A673 (cell line): ENCODE measurements at regions not wholly inside any gene's neighbourhood (a gene's known extent, or its start where the extent isn't known, plus 50 kb on each side); places are given as distances from the start of the nearest gene placed in this dataset.

Experiments
- BruUV-seq: library from RNA; stranded (reverse); fragments of 400-500 nt; replicated peaks from 2 replicates; lab custom pipeline; 2021; lab: Mats Ljungman, UMichigan
- CTCF ChIA-PET: fragments of 300-600 bp; sonication (Branson Sonifier 250); formaldehyde crosslinking; loops from one replicate; lab custom pipeline; 2022; ENCODE audit warnings: antibody characterized with exemption; lab: Charles Lee
- POLR2A ChIA-PET: fragments of 300-600 bp; sonication (Branson Sonifier 250); formaldehyde crosslinking; loops from one replicate; lab custom pipeline; 2022; ENCODE audit warnings: antibody characterized with exemption; ENCODE audit not compliant: low non-redundant PET; lab: Charles Lee
- DNase-seq: peaks from one replicate; pipeline ENCODE4 v3.0.0-alpha.2; 2015; ENCODE audit warnings: low spot score
- H3K27ac ChIP-seq: fragments of 200-600 bp; sonication (generic); 2 replicates; pipeline ENCODE4 v1.5.1; 2016; ENCODE audit warnings: mixed run types, low read depth, mild to moderate bottlenecking, mixed read lengths, antibody characterized with exemption, low read length; ENCODE audit not compliant: poor library complexity, severe bottlenecking
- H3K27me3 ChIP-seq: fragments of 200-600 bp; sonication (generic); replicated peaks from 2 replicates; pipeline ENCODE4 v1.6.1; 2017; ENCODE audit warnings: mixed run types, low read depth, mild to moderate bottlenecking, mixed read lengths, antibody characterized with exemption, low read length; ENCODE audit not compliant: insufficient read depth, poor library complexity
- H3K36me3 ChIP-seq: fragments of 200-600 bp; sonication (generic); 2 replicates; pipeline ENCODE4 v1.6.1; 2016; ENCODE audit warnings: mixed run types, mild to moderate bottlenecking, mixed read lengths, antibody characterized with exemption, low read length; ENCODE audit not compliant: insufficient read depth, poor library complexity, severe bottlenecking
- H3K4me1 ChIP-seq: fragments of 200-600 bp; sonication (generic); 2 replicates; pipeline ENCODE4 v1.6.1; 2017; ENCODE audit warnings: mixed run types, mild to moderate bottlenecking, mixed read lengths, antibody characterized with exemption, low read length; ENCODE audit not compliant: insufficient read depth, poor library complexity, severe bottlenecking
- H3K4me3 ChIP-seq: fragments of 200-600 bp; sonication (generic); 2 replicates; pipeline ENCODE4 v1.5.1; 2016; ENCODE audit warnings: low read depth, mixed run types, mild to moderate bottlenecking, mixed read lengths, low read length; ENCODE audit not compliant: poor library complexity, severe bottlenecking
- H3K9me3 ChIP-seq: fragments of 200-600 bp; sonication (generic); 2 replicates; pipeline ENCODE4 v1.6.1; 2016; ENCODE audit warnings: mixed run types, low read depth, mild to moderate bottlenecking, mixed read lengths, antibody characterized with exemption, low read length; ENCODE audit not compliant: poor library complexity, severe bottlenecking
- EZH2 ChIP-seq: fragments of 200-600 bp; sonication (generic); IDR thresholded peaks from 2 replicates; pipeline ENCODE4 v1.6.1; 2017; ENCODE audit warnings: borderline replicate concordance, low read depth, mild to moderate bottlenecking, mixed read lengths, antibody characterized with exemption, low read length; ENCODE audit not compliant: poor library complexity, severe bottlenecking
- intact Hi-C: fragments of 100-400 bp; cut with micrococcal nuclease; formaldehyde crosslinking; loops from one replicate; pipeline ENCODE4 v1.10.0; 2022; ENCODE audit not compliant: unreplicated experiment
- TF ChIP-seq, protein P1 (sequence below): fragments of 300-800, 200-600 bp; sonication (generic); conservative IDR thresholded peaks from 2 replicates; pipeline ENCODE4 v1.5.1; 2017; ENCODE audit warnings: low read depth, mild to moderate bottlenecking, antibody characterized with exemption, low read length, moderate library complexity, mixed read lengths

DNA sequence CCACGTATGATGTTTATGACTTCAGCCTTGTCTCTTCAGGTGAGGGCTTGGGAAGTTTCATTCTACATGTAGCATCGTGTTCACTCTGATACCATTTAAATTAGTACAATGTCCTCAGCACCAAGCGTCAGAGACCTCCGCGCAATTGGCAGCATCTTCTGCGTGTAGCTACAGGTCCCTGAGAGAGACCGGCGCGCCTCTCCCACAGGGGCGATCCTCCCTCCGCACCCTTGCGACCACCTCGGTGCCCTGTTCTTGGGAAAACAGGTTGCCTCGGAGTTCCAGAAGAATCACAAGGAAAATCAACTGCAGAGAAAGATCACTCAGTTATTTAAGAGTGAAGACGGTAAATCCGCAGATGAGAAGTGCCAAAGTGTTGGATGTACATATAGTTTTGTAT is 206.2 kb downstream of the GATA3 start:
- Histone ChIP-seq H3K27ac (no peak overlapping the region), H3K4me1 (no peaks in the 10 kb centered on the region), H3K4me3 (no peak overlapping the region), H3K36me3 (no peaks in the 10 kb centered on the region), H3K27me3 (no peaks in the 10 kb centered on the region), H3K9me3 (no peaks in the 10 kb centered on the region)
- DNase-seq, result no peak
- no TSS peak for BruUV-seq
- intact Hi-C loops, result no loop called here
- TF ChIP-seq, protein P1, sequence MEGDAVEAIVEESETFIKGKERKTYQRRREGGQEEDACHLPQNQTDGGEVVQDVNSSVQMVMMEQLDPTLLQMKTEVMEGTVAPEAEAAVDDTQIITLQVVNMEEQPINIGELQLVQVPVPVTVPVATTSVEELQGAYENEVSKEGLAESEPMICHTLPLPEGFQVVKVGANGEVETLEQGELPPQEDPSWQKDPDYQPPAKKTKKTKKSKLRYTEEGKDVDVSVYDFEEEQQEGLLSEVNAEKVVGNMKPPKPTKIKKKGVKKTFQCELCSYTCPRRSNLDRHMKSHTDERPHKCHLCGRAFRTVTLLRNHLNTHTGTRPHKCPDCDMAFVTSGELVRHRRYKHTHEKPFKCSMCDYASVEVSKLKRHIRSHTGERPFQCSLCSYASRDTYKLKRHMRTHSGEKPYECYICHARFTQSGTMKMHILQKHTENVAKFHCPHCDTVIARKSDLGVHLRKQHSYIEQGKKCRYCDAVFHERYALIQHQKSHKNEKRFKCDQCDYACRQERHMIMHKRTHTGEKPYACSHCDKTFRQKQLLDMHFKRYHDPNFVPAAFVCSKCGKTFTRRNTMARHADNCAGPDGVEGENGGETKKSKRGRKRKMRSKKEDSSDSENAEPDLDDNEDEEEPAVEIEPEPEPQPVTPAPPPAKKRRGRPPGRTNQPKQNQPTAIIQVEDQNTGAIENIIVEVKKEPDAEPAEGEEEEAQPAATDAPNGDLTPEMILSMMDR, result no peak
- ChIA-PET POLR2A (no interaction called here), CTCF (no interaction called here)

DNA sequence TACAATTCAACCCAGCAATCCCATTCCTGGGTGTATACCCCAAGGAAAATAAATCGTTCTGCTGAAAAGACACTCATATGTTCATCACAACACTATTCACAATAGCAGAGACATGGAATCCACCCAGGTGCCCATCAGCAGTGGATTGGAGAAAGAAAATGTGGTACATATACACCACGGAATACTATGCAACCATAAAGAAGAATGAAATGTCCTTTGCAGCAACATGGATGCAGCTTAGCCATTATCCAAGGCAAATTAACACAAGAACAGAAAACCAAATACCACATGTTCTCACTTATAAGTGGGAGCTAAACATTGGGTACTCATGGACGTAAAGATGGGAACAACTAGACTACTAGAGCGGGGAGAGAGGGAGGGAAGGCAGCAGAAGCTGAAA is 207.8 kb downstream of the GATA3 start:
- H3K27me3 ChIP-seq, result no peaks in the 10 kb centered on the region
- no peaks in the 10 kb centered on the region for H3K36me3 ChIP-seq
- TF ChIP-seq, protein P1, result no peak
- TF ChIP-seq EZH2, result no peak
- H3K9me3 ChIP-seq, result no peaks in the 10 kb centered on the region
- H3K27ac ChIP-seq, result no peak overlapping the region
- no peaks in the 10 kb centered on the region for H3K4me1 ChIP-seq
- intact Hi-C loops, result no loop called here
- no peak for DNase-seq
- BruUV-seq, result no TSS peak
- CTCF ChIA-PET, result no interaction called here
- POLR2A ChIA-PET, result no interaction called here
- no peak overlapping the region for H3K4me3 ChIP-seq

DNA sequence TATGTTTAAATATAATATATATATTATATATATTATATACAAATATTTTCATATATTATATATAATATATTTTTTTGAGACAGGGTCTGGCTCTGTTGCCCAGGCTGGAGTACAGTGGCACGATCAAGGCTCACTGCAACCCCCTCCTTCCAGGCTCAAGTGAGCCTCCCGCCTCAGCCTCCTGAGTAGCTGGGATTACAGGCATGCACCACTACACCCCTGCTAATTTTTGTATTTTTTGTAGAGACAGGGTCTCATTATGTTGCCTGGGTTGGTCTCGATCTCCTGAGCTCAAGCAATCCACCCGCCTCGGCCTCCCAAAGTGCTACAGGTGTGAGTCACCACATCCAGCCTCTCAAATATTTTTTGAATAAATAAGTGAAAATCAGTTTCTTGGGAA is 215.5 kb downstream of the GATA3 start:
- Histone ChIP-seq H3K4me1 (no peaks in the 10 kb centered on the region), H3K27ac (no peak overlapping the region), H3K27me3 (no peaks in the 10 kb centered on the region), H3K36me3 (no peaks in the 10 kb centered on the region), H3K9me3 (no peaks in the 10 kb centered on the region), H3K4me3 (no peak overlapping the region)
- ChIA-PET CTCF (no interaction called here), POLR2A (interaction anchor here (0.5 kb wide), 1 partner anchor 671 kb away, joined by 3 read pairs; no protein-coding TSS in a partner anchor)
- DNase-seq, result no peak
- BruUV-seq, result no TSS peak
- intact Hi-C loops, result no loop called here
- TF ChIP-seq, protein P1, result no peak
- no peak for TF ChIP-seq EZH2
